ENCODE measurements at regions not wholly inside any gene's neighbourhood (a gene's known extent, or its start where the extent isn't known, plus 50 kb on each side); places are given as distances from the start of the nearest gene placed in this dataset.

DNA sequence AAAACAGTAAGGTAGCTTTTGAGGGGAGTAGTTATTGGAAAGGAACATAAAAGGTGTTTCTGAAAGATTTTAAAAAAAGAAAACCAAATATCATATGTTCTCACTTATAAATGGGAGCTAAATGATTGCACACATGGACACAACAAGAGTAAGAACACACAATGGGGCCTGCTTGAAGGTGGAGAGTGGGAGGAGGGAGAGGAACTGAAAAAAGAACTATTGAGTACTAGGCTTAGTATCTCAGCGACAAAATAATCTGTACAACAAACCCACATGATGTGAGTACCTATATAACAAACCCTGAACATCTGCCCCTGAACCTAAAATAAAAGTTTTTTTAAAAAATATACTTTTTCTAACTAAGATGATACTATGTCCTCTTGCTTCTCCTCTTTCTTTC lies 138.3 kb downstream of the CGGBP1 start:
- no peak for TF ChIP-seq CTCF (IDR thresholded peaks at IDR 0.05)
- TF ChIP-seq POLR2A (IDR thresholded peaks at IDR 0.05) = no peak

All from body of pancreas (tissue), 4 donors.